DMS79 treated with DMSO at 0.1 percent for 48 hours (cell line): ENCODE measurements at regions not wholly inside any gene's neighbourhood (a gene's known extent, or its start where the extent isn't known, plus 50 kb on each side); places are given as distances from the start of the nearest gene placed in this dataset.

Source experiments
- DNase-seq: peaks from one replicate; lab custom pipeline; 2025; lab: John Stamatoyannopoulos, UW

GRCh38 chr20:40540166-40540565 is 148.9 kb downstream of the MAFB start:
- no peak for DNase-seq

GRCh38 chr20:40538131-40538530 is 150.9 kb downstream of the MAFB start:
- DNase-seq, result no peak

GRCh38 chr20:40536808-40537207 is 152.2 kb downstream of the MAFB start:
- DNase-seq, result no peak

GRCh38 chr20:40535816-40536215 is 153.2 kb downstream of the MAFB start:
- DNase-seq, result no peak

GRCh38 chr20:40532103-40532502 is 156.9 kb downstream of the MAFB start:
- DNase-seq, result no peak

GRCh38 chr20:40525351-40525750 is 163.7 kb downstream of the MAFB start:
- no peak for DNase-seq

- no peak for DNase-seq
These were observed 165.0 kb downstream of the MAFB start for GRCh38 chr20:40524071-40524470.

GRCh38 chr20:40522405-40522804 is 166.6 kb downstream of the MAFB start:
- no peak for DNase-seq

- DNase-seq, result no peak
These were observed 167.1 kb downstream of the MAFB start for GRCh38 chr20:40521962-40522361.

GRCh38 chr20:40519918-40520317 is 169.1 kb downstream of the MAFB start:
- DNase-seq, result no peak

GRCh38 chr20:40512994-40513393 is 176.0 kb downstream of the MAFB start:
- no peak for DNase-seq

GRCh38 chr20:40512591-40512990 is 176.4 kb downstream of the MAFB start:
- DNase-seq, result no peak

- no peak for DNase-seq
These were observed 177.6 kb downstream of the MAFB start for GRCh38 chr20:40511478-40511877.

- DNase-seq, result no peak
These were observed 178.4 kb downstream of the MAFB start for GRCh38 chr20:40510622-40511021.

GRCh38 chr20:40508821-40509220 is 180.2 kb downstream of the MAFB start:
- no peak for DNase-seq

- no peak for DNase-seq
These were observed 182.5 kb downstream of the MAFB start for GRCh38 chr20:40506537-40506939.

GRCh38 chr20:40503119-40503518 is 185.9 kb downstream of the MAFB start:
- DNase-seq, result no peak

- no peak for DNase-seq
These were observed 186.5 kb downstream of the MAFB start for GRCh38 chr20:40502576-40502975.

GRCh38 chr20:40499391-40499790 is 189.6 kb downstream of the MAFB start:
- DNase-seq, result no peak

GRCh38 chr20:40497899-40498691 is 190.9 kb downstream of the MAFB start:
- DNase-seq, result no peak

GRCh38 chr20:40495956-40496355 is 193.1 kb downstream of the MAFB start:
- DNase-seq, result no peak

GRCh38 chr20:40494248-40494647 is 194.8 kb downstream of the MAFB start:
- DNase-seq, result no peak

- no peak for DNase-seq
These were observed 195.5 kb downstream of the MAFB start for GRCh38 chr20:40493549-40493948.

- peak; percentile 55 for DNase-seq
These were observed 196.0 kb downstream of the MAFB start for GRCh38 chr20:40493071-40493470.
